MCF 10A (cell line): ENCODE measurements at regions not wholly inside any gene's neighbourhood (a gene's known extent, or its start where the extent isn't known, plus 50 kb on each side); places are given as distances from the start of the nearest gene placed in this dataset.

ENCODE experiments used
- BruUV-seq: library from RNA; stranded (reverse); fragments of 400-500 nt; replicated peaks from 2 replicates; lab custom pipeline; 2021; lab: Mats Ljungman, UMichigan
- CTCF ChIA-PET: fragments of 300-600 bp; sonication (Branson Sonifier 250); formaldehyde crosslinking; extraction: SDS; loops from one replicate; lab custom pipeline; 2021; ENCODE audit warnings: antibody characterized with exemption, inconsistent platforms; lab: Yijun Ruan, JAX
- POLR2A ChIA-PET: fragments of 300-600, 350-650 bp; sonication (Branson Sonifier 250); formaldehyde crosslinking; extraction: SDS; loops from one replicate; lab custom pipeline; 2020; ENCODE audit warnings: antibody characterized with exemption, inconsistent platforms; lab: Yijun Ruan, JAX
- DNase-seq: peaks from one replicate; pipeline ENCODE4 v3.0.0-alpha.2; 2018; ENCODE audit not compliant: unreplicated experiment
- H3K27ac Mint-ChIP-seq: one replicate; pipeline ENCODE4 v1.8.0; 2022; ENCODE audit warnings: mild to moderate bottlenecking, low read depth, mixed read lengths; ENCODE audit not compliant: unreplicated experiment
- H3K27me3 Mint-ChIP-seq: one replicate; pipeline ENCODE4 v1.8.0; 2022; ENCODE audit warnings: mixed read lengths; ENCODE audit not compliant: insufficient read depth, unreplicated experiment
- H3K36me3 Mint-ChIP-seq: one replicate; pipeline ENCODE4 v1.8.0; 2022; ENCODE audit warnings: mild to moderate bottlenecking, moderate library complexity, mixed read lengths; ENCODE audit not compliant: insufficient read depth, unreplicated experiment
- H3K4me1 Mint-ChIP-seq: one replicate; pipeline ENCODE4 v1.8.0; 2022; ENCODE audit warnings: mixed read lengths; ENCODE audit not compliant: insufficient read depth, unreplicated experiment
- H3K4me3 Mint-ChIP-seq: one replicate; pipeline ENCODE4 v1.8.0; 2022; ENCODE audit warnings: mild to moderate bottlenecking, moderate library complexity, mixed read lengths; ENCODE audit not compliant: unreplicated experiment
- H3K9me3 Mint-ChIP-seq: one replicate; pipeline ENCODE4 v1.8.0; 2022; ENCODE audit warnings: mixed read lengths; ENCODE audit not compliant: unreplicated experiment
- CTCF ChIP-seq: fragments of 200-600 bp; IDR thresholded peaks from one replicate; pipeline ENCODE4 v1.8.0; 2022; ENCODE audit warnings: antibody characterized with exemption, mild to moderate bottlenecking; ENCODE audit not compliant: unreplicated experiment
- intact Hi-C: fragments of 100-400 bp; cut with micrococcal nuclease; formaldehyde crosslinking; loops from 2 replicates; pipeline ENCODE4 v1.14.1; 2022

DNA sequence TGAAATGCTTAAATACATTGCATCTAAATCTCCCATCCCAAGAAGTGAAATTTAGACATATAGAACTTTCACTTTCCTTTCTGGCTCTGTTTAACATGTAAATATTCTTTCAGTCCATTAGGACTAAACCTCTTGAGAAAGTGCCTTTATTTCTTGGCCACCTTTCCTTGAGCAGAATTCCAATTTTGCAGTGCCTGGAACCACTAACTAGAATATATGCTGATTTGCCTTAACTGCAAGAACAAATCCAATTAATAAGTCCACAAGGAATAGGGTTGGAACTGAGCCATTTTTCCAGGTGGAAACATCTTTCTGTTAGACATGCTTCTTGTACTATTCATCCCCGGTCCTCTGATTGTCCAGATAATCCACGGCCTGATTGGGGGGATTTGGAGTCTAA, 478.0 kb downstream of the ENC1 start:
- H3K9me3 Mint-ChIP-seq, result no peaks in the 10 kb centered on the region
- H3K36me3 Mint-ChIP-seq, result peaks cover 7% of the 10 kb centered on the region
- no peak overlapping the region for H3K4me3 Mint-ChIP-seq
- ChIA-PET POLR2A (interaction anchor here (1.0 kb wide), 1 partner anchor 14 kb away, joined by 3 read pairs; no protein-coding TSS in a partner anchor), CTCF (interaction anchor here (0.6 kb wide), 1 partner anchor 368 kb away, joined by 4 read pairs; no protein-coding TSS in a partner anchor)
- H3K27ac Mint-ChIP-seq, result no peak overlapping the region
- no peaks in the 10 kb centered on the region for H3K27me3 Mint-ChIP-seq
- no peak for TF ChIP-seq CTCF
- no TSS peak for BruUV-seq
- intact Hi-C loops, result no loop called here
- peaks cover 6% of the 10 kb centered on the region for H3K4me1 Mint-ChIP-seq
- DNase-seq, result no peak

GRCh38 chr5:74161170-74161569, 479.4 kb downstream of the ENC1 start:
- intact Hi-C loops, result no loop called here
- no TSS peak for BruUV-seq
- Mint-ChIP-seq H3K4me1 (no peaks in the 10 kb centered on the region), H3K27ac (no peak overlapping the region), H3K27me3 (no peaks in the 10 kb centered on the region), H3K36me3 (no peaks in the 10 kb centered on the region), H3K4me3 (no peak overlapping the region), H3K9me3 (no peaks in the 10 kb centered on the region)
- POLR2A ChIA-PET, result interaction anchor here (1.0 to 1.1 kb wide), 2 partner anchors 10 to 11 kb away, joined by 4 to 5 read pairs; no protein-coding TSS in a partner anchor
- DNase-seq, result no peak
- TF ChIP-seq CTCF, result no peak
- CTCF ChIA-PET, result interaction anchor here (0.6 to 0.9 kb wide), 3 partner anchors 62 to 105 kb away, joined by 3 to 4 read pairs (median 3); no protein-coding TSS in a partner anchor

DNA sequence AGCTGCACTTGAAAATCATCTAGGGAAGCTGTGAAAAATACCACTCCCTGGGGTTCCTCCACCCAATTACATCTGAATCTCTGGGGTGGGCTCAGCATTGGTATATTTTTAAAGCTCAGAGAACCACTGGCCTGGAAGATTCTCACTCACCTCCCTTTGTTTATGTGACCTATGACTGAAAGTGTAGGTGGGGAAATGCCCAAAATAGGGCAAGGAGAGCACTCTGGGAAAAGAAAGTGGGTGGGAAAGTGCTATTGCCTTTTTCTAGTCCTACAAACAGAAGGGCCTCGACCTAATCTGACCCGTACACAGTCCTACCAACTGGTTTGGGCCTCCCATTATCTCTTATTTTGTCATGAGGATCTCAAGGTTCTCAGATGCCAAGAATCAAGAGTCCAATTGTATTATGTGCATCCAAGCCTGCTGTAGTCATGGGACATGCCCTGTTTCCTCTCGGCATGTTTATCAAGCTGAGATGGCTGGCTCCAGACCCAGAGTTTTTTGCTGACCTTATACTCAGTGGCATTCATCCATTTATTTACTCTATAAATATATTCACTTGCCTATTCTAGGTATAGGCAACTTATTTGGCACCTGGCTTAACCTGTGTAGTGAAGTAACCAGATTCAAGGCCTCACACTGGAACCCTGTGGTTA, 483.7 kb downstream of the ENC1 start:
- no peak overlapping the region for H3K27ac Mint-ChIP-seq
- H3K4me1 Mint-ChIP-seq, result no peaks in the 10 kb centered on the region
- no peaks in the 10 kb centered on the region for H3K9me3 Mint-ChIP-seq
- DNase-seq, result no peak
- H3K36me3 Mint-ChIP-seq, result no peaks in the 10 kb centered on the region
- no peak overlapping the region for H3K4me3 Mint-ChIP-seq
- TF ChIP-seq CTCF, result no peak
- BruUV-seq, result no TSS peak
- ChIA-PET CTCF (interaction anchor here (0.6 kb wide), 1 partner anchor 14 kb away, joined by 3 read pairs; no protein-coding TSS in a partner anchor), POLR2A (interaction anchor here (0.7 kb wide), 1 partner anchor 1524 kb away, joined by 3 read pairs; no protein-coding TSS in a partner anchor)
- H3K27me3 Mint-ChIP-seq, result no peaks in the 10 kb centered on the region
- intact Hi-C loops, result no loop called here

- Mint-ChIP-seq H3K4me1 (no peaks in the 10 kb centered on the region), H3K9me3 (no peaks in the 10 kb centered on the region), H3K36me3 (no peaks in the 10 kb centered on the region), H3K27ac (no peak overlapping the region), H3K4me3 (no peak overlapping the region), H3K27me3 (no peaks in the 10 kb centered on the region)
- DNase-seq, result no peak
- intact Hi-C loops, result no loop called here
- POLR2A ChIA-PET, result no interaction called here
- CTCF ChIA-PET, result no interaction called here
- TF ChIP-seq CTCF, result no peak
- no TSS peak for BruUV-seq
Measured at GRCh38 chr5:74155501-74155900, 485.0 kb downstream of the ENC1 start.
